Activated CD4-positive, alpha-beta T cell treated with anti-CD3 and anti-CD28 coated beads, Interleukin-10, Interleukin-2, amounts not matched to agents 100 ng/mL and 50 ng/mL, durations not matched to agents 16 hours and 8 hours (primary cell): ENCODE measurements at regions not wholly inside any gene's neighbourhood (a gene's known extent, or its start where the extent isn't known, plus 50 kb on each side); places are given as distances from the start of the nearest gene placed in this dataset.
A peak's percentile ranks its signal among the peaks of the same experiment; 100 is the strongest.
"Not testable (repeated sequence)": the region's sequence is repeated elsewhere in the genome, so short reads cannot be mapped to it uniquely, and the experiment has no call there.

ENCODE experiments used
- DNase-seq: peaks from one replicate; pipeline ENCODE4 v3.0.0-alpha.2; 2020

DNA sequence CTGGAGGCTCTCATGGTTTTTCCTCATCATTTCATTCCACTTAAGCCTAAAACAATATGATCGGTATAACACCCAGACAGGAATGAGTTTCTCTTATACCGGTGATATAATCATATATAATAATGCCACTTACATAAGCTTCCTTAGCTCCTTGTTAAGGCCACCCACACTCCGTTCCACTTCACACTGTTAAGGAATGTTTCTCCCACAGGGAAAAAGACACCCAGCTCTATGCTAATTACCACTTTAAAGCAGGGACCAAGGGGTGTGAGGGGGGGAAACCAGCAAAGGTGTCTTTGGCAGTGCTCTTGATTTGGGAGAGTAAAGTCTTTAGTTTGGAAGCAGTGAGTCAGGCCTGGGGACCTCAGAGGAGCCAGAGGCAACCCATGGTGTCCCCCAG is 245.4 kb downstream of the NPIPA7 start:
- DNase-seq, result not testable (repeated sequence)

DNA sequence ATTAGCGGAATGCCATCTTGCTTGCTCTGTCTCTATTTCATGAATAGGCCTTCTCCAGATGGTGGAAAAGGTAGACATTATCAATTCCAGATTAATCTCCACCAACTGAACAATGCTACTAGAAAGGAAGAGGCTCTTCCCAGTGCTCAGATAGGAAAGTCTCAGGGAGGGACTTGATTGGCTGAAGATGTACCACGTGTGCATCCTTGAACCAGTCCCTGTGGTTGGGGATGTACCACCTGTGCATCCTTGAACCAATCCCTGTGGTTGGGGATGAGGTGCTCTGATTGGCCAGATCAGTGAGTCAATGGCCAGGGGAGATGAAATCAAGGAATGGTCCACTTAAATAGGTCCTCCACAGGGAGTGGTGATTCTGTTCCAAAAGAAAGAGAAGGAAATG is 246.2 kb downstream of the NPIPA7 start:
- DNase-seq, result not testable (repeated sequence)

DNA sequence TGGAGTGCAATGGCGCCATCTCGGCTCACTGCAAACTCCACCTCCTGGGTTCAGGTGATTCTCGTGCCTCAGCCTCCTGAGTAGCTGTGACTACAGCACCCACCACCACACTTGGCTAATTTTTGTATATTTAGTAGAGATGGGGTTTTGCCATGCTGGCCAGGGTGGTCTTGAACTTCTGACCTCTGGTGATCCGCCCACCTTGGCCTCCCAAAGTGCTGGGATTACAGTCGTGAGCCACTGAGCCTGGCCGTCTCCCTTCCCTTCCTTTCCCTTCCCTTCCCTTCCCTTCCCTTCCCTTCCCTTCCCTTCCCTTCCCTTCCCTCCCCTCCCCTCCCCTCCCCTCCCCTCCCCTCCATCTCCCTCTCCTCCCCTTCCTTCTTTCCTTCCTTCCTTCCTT is 248.9 kb downstream of the NPIPA7 start:
- not testable (repeated sequence) for DNase-seq

DNA sequence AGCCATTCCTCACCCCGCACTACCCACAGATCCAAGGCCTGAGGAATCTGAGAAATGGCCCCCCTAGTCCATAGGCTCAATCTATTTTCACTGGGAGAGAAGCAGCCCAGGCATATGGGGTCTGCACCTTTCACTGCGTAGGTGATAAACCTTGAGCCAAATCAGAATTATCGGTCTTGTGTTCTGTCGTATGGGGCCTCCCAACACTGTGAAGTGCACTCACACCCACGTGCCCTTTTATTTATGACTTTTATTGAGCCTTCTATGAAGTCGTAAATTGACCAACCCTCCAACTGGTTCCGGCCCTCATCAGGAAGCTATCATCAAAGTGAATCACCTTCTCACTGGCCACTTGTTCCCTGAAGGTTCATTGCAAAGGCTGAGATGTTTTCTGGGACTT is 259.3 kb downstream of the NPIPA7 start:
- DNase-seq, result not testable (repeated sequence)

DNA sequence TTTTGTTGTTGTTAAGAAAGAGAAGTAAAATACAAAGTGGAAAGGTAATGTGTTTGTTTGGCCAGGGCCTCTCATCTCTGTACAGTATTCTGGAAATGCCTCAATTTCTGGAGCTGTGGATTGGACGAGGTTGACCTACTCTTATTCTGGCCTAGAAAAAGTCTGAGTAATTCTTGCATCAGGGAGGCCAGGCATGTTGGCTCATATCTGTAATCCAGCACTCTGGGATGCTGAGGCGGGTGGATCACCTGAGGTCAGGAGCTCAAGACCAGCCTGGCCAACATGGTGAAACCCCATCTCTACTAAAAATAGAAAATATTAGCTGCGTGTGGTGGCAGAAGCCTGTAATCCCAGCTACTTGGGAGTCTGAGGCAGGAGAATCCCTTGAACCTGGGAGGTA is 259.8 kb downstream of the NPIPA7 start:
- DNase-seq, result not testable (repeated sequence)

DNA sequence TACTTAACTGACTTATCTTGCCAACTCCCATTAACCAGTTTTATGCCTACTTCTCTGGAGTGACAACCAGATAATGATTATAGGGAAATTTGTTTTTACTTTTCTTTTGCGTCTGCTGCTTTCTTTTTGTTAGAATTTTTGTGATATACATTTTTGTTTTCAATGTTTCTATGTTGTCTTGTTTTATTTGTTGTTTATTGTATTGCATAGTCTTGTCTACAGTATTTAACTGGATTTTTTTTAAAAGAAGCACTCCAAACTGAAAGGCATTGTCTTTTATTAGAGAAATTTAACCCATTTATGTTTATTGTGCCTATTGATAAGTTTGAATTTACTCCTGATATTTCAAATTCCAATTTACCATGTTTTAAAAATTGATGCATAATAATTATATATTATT is 264.9 kb downstream of the NPIPA7 start:
- DNase-seq, result not testable (repeated sequence)

DNA sequence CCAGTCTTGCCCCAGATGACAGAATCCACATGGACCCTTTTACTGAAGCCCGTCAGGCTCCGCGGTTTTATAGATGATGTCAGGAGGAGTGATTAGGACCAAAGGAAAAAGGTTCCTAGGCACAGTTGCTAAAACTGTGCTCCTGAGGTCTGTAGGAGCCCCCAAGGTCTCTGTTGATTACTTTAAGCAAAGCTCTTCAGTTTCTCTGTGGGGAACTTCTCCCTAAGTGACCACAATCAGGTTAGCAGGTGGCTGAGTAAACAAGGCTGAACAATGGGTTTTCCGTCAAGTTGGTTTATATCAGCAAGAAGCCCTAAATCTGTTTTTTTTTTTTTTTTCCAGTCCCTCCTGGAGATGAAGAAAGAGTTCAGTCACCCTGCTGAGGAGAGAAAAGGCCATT is 269.1 kb downstream of the NPIPA7 start:
- not testable (repeated sequence) for DNase-seq

DNA sequence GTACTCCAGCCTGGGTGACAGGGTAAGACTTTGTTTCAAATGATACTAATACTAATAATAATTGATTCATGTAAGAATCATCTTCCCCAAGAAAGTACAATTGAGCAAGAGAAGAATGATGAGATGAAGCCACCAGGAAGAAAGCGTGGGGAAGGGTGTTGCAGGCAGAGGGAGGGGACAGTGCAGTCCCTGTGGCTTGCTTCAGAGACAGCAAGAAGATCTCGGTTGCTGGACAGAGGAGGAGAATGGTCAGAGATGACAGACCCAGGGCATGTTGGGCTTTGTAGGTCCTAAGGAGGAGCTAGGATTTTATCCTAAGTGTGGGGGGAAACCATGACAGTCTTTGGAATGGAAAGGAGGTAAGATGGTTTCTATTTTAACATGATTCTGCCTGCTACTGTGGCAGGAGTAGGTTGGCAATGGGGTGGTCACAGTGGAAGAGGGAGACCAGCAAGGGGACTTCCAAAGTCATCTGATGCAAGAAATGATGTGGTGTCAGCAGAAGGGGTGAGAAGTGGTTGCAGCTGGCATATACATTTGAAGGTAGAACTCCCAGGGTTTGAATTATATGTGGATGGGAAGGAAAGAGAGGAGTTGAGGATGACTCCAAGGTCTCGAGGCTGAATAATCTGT is 293.4 kb downstream of the NPIPA7 start:
- DNase-seq, result not testable (repeated sequence)

DNA sequence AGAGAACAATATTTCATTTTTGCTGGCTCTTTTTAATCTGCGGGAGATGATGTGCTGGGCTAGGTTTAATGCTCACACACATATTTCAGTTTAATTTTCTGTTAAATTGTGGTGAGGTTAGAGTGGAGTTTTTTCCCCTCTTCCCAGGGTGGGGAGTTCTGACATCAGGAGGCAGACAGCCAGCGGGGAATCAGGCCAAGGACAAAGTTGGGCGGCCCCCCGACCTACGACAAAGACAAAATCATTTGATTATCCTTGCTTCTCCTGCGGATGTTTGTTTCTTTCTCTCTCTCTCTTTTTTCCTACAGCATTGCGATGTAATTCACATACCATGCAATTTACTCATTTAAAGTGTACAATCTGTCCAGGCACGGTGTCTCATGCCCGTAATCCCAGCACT is 295.9 kb downstream of the NPIPA7 start:
- not testable (repeated sequence) for DNase-seq

DNA sequence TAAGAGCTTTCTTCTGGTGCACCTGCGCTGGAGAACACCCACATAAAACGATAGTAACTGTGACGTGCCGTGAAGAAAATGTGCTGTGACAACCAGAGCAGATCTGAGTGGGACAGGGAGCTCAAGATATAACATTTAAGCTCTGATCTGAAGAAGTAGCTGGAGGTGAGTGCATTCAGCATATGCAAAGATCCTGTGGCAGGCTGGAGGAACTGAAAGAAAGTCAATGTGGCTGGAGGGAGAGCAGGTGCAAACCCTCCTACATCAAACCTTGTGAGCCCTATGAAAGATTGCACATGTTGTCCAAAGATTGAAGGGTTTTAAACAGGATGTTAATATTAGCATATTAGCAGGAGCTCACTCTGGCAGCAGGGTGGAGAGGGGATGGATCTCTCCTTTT is 342.9 kb downstream of the NPIPA7 start:
- DNase-seq, result not testable (repeated sequence)

DNA sequence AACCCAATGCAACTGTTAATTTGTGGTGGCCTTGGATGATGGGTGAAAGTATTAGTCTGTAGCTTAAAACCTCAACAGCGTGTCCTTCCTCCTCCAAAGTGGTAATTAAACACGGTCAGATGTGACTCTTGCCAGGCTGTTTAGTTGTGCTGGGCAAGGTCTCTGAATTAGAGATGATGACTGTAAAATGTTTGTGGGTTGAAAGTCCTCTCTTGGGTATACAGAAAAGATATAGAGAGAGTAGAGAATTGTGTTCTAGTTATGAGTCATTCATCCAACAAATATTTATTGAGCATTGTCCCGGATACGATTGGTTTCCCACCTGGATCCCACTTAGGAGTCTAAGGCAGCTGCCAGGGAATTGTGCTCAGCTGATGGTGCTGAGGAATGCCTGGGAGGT is 343.7 kb downstream of the NPIPA7 start:
- DNase-seq, result not testable (repeated sequence)

DNA sequence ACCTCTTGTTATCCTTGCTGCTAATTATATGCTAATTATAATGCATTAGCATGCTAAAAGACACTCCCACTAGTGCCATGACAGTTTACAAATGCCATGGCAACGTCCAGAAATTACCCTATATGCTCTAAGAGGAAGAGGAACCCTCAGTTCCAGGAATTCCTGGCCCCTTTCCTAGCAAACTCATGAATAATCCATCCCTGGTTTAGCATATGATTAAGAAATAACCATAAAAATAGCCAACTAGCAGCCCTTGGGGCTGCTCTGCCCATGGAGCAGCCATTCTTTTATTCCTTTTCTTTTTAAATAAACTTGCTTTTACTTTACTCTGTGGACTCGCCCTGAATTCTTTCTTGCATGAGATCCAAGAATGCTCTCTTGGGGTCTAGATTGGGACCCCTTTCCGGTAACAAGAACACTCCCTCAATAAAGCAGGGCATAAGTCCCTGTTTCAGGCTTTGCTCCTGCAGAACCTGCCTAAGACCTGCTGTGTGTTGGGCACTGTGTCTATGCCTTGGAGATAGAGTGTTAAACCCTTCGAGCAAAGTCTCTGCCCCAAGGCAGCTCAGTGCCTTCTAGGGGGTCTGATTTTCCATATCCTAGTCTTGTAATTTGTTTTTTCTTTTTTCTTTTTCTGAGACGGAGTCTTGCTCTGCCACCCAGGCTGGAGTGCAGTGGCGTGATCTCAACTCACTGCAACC is 345.0 kb downstream of the NPIPA7 start:
- not testable (repeated sequence) for DNase-seq

DNA sequence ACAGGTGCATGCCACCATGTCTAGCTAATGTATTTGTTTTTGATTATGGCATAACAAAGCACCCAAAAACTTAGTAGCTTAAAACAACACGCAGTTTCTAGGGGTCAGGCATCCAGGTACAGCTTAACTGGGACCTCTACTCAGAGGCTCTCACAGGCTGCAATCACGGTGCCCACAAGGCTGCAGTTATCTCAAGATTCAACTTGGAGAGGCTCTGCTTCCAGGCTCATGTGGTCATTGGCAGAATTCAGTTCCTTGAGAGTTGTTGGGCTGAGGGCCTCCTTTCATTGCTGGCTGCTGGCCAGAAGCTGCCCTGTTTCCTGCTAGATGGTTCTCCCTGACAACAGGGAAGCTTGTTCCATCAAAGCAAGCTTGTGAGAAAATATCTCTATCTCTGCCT is 348.1 kb downstream of the NPIPA7 start:
- DNase-seq, result not testable (repeated sequence)

DNA sequence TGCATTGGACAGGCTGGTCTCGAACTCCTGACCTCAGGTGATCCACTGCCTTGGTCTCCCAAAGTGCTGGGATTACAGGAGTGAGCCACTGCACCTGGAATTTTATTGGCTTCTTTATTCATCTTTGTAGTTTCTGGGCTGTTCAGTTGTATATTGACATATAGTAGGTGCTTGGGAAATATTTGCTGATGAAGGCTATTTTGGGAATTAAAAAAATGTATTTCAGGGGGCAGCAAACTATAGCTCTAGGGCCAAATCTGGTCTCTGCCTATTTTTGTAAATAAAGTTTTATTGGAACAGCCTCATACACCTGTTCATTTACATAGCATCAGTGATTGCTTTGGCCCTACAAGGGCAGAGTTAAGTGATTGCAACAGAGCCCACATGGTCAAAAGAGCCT is 363.6 kb downstream of the NPIPA7 start:
- not testable (repeated sequence) for DNase-seq

DNA sequence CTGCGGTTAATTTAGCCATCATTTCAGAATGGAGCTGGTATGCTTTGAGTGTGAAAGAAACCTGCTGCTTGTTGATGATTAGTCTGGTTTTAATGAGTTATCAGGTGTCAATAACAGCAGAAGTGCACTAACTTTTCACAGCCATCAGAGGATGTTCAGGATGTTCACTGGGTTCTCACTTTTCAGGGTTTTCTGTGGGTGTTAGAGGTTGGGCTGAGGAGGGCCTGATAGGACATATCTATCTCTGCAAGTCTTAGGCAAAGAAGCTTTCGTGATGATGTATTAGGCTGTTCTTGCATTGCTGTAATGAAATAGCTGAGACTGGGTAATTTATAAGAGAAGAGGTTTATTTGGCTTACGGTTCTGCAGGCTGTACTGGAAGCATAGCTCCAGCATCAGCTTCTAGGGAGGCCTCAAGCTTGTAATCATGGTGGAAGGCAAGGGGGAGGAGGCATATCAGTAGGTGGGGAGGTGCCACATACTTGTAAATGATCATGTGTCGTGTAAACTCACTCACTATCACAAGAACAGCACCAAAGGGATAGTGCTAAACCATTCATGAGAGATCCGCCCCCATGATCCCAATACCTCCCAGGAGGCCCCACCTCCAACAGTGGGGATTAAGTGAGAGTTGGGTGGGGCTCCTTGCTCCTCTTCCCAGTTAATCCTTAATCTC is 376.2 kb downstream of the NPIPA7 start:
- not testable (repeated sequence) for DNase-seq

DNA sequence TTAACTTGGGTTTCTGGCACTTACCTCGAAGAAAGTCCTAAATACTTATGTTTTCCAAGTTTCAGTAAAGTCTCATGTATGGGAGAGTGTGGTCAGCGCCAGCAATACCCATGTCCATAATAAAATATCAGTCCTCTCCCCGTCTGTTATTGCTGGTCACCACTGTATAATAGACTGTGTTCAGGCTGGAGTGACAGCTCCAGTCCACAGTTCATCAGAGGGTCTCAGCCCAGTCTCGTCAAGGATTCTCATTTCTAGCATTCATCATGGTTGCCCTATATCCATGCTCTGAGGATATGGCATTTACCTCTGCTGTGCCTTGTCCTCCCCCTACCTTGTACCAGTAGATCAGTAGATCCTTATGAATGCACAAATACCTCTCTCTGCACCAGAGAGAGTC is 384.5 kb downstream of the NPIPA7 start:
- DNase-seq, result no peak

DNA sequence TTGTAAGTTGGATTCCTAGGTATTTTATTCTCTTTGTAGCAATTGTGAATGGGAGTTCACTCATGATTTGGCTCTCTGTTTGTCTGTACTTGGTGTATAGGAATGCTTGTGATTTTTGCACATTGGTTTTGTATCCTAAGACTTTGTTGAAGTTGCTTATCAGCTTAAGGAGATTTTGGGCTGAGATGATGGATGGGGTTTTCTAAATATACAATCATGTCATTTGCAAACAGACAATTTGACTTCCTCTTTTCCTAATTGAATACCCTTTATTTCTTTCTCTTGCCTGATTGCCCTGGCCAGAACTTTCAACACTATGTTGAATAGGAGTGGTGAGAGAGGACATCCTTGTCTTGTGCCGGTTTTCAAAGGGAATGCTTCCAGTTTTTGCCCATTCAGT is 391.8 kb downstream of the NPIPA7 start:
- DNase-seq, result not testable (repeated sequence)

DNA sequence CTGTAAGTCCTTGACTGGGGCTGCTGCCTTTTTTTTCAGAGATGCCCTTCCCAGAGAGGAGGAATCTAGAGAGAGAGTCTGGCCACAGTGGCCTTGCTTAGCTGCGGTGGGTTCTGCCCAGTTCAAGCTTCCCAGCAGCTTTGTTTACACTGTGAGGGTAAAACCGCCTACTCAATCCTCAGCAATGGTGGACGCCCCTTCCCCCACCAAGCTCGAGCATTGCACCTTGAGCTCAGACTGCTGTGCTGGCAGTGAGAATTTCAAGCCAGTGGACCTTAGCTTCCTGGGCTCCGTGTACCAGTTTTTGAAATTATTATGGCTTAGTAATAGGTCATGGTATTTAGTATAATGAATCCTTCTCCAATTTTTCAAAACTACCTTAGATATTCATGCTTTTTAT is 395.4 kb downstream of the NPIPA7 start:
- no peak for DNase-seq

DNA sequence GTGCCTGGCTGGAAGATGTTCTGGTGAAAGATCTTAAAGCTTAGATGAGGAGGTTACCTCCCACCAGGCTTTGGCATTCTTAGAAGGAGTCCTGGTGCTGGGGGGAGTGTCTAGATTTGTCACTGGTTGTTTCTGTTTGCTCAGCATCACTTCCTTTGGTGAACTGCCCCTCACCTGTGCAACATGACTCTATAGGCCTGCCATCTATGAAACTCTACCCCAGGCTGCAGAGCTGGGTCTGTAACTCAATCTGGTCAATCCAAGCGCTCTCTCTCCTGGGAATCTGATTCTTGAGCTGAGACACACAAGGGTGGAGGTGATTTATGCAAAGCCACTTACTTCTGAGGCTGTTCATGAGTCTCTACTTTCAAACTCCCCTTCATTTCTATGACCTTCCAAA is 399.4 kb downstream of the NPIPA7 start:
- DNase-seq, result peak; percentile 2

DNA sequence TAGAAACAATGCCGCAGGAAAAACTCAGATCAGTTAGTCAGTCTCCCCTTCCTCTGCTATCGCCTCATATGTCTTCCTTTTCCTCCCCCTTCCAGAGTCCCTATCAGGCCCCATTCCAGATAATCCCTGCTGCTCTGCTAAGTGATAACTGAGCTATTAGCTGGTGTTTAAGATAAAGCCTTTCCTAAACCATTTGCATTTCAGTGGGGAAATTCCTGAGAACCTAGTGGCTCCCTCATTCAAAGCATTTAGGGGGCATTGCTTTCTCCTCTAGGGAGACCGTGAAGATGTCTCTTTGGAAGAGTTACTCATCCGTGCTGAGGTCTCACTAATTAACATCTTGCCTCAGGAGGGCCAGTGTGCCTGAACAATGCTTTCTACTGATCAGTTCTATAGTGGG is 401.6 kb downstream of the NPIPA7 start:
- DNase-seq, result no peak

DNA sequence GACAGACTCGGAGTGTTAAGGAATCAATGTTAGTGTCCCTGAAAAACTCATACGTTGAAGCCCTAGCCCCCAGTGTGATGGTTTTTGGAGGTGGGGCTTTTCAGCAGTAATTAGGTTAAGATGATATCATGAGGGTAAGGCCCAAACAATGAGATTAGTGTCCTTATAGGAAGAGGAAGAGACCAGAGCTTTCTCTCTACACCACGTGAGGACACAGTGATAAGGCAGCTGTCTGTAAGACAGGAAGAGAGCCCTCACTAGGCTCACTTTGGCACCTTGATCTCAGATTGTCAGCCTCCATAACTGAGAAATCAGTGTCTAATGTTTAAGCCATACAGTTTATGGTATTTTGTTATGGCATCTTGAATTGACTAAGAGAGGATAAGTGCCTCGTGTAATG is 403.2 kb downstream of the NPIPA7 start:
- no peak for DNase-seq

DNA sequence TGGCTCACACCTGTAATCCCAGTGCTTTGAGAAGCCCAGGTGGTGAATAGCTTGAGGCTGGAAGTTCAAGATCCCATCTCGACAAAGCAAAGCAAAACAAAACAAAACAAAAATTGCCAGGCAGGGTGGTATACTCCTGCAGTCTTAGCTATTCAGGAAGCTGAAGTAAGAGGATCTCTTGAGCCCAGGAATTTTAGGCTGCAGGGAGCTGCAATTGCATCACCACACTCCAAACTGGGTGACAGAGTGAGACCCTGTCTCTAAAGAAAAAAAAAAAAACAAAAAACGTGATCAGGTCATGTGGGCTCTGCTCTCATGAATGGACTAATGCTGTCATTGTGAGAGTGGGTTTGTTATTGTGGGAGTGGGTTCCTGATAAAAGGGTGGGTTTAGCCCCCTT is 409.1 kb downstream of the NPIPA7 start:
- no peak for DNase-seq

DNA sequence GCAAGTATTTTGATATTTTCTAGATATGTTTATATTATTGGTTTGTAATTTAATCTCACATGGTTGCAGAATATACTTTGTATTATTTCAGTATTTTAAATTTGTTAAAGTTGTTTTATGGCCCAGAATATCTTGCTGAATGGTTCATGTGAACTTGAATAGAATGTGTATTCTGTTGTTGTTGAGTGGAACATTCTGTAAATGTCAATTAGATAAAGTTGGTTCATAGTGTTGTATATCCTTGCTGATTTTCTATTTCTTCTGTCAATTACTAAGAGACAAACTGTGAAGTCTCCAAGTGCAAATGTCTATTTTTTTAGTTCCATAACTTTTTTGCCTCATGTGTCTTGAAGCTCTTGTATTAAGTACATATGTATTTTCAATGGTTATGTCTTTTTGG is 411.7 kb downstream of the NPIPA7 start:
- no peak for DNase-seq

DNA sequence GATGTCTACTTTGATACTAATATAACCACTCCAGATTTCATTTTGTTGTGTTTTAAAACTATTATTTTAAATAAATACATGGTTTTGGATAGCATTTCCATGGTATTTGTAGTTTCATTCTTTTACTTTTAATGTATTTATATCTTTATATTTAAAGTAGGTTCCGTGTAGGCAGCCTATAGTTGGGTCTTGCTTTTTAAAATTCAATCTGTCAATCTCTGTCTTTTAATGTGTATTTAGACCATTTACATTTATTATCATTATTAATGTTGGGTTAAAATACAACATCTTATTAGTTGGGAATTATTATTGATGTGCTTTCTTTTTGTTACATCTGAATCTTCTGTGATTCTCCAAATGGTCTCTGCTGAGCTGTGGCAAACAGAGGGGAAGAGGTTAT is 412.1 kb downstream of the NPIPA7 start:
- no peak for DNase-seq
